ENCODE measurements at regions not wholly inside any gene's neighbourhood (a gene's known extent, or its start where the extent isn't known, plus 50 kb on each side); places are given as distances from the start of the nearest gene placed in this dataset.

- H3K9me3 ChIP-seq (ENCODE audit: insufficient read depth, low read length) = no peaks in the 10 kb centered on the region
- no peaks in the 10 kb centered on the region for H3K9me2 ChIP-seq (replicated peaks; ENCODE audit: insufficient read depth, low read length)
- no peak overlapping the region for H3K4me2 ChIP-seq (ENCODE audit: low read depth, low read length, poor library complexity, severe bottlenecking)
- no peaks in the 10 kb centered on the region for H3K79me2 ChIP-seq (ENCODE audit: insufficient read depth, low read length)
- H3K36me3 ChIP-seq (ENCODE audit: low read length) = no peaks in the 10 kb centered on the region
- no peak overlapping the region for H2AFZ ChIP-seq (ENCODE audit: low read depth, low read length, severe bottlenecking)
- H3F3A ChIP-seq (ENCODE audit: insufficient read depth) = no peaks in the 10 kb centered on the region
- TF ChIP-seq EZH2phosphoT487 (conservative IDR thresholded peaks at IDR 0.05; ENCODE audit: low read length) = no peak
- TF ChIP-seq, protein P1, sequence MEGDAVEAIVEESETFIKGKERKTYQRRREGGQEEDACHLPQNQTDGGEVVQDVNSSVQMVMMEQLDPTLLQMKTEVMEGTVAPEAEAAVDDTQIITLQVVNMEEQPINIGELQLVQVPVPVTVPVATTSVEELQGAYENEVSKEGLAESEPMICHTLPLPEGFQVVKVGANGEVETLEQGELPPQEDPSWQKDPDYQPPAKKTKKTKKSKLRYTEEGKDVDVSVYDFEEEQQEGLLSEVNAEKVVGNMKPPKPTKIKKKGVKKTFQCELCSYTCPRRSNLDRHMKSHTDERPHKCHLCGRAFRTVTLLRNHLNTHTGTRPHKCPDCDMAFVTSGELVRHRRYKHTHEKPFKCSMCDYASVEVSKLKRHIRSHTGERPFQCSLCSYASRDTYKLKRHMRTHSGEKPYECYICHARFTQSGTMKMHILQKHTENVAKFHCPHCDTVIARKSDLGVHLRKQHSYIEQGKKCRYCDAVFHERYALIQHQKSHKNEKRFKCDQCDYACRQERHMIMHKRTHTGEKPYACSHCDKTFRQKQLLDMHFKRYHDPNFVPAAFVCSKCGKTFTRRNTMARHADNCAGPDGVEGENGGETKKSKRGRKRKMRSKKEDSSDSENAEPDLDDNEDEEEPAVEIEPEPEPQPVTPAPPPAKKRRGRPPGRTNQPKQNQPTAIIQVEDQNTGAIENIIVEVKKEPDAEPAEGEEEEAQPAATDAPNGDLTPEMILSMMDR (IDR thresholded peaks at IDR 0.05; ENCODE audit: insufficient read depth, low read length, poor library complexity, severe bottlenecking) = no peak
- H4K20me1 ChIP-seq (ENCODE audit: low read depth, low read length) = no peaks in the 10 kb centered on the region
- H3K4me3 ChIP-seq (ENCODE audit: insufficient read depth, low read length, poor library complexity, severe bottlenecking) = no peak overlapping the region
- no peaks in the 10 kb centered on the region for H3K27me3 ChIP-seq (ENCODE audit: low read length)
- H3K27ac ChIP-seq (ENCODE audit: low read depth, low read length) = no peak overlapping the region
- H3K9ac ChIP-seq (ENCODE audit: low read length) = no peak overlapping the region
Observed at GRCh38 chr7:52715701-52716100, 319.7 kb upstream of the POM121L12 start.

DNA sequence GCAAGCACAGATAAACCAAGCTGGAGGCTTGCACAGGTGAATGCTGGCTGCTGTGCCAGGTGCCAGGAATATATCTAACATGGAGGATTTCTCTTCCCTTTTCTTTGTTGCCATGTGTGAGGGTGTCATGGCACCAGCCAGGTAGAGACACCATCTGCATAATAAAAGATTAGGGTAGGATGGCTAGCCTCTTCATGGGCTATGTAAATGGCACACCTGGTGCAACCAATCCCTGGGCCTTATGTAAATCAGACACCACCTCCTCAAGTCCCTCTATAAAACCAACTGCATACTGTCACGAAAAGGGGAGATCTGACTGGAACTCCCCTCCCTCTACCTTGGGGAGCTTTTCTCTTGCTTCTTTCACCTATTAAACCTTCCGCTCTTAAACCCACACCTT, 322.5 kb upstream of the POM121L12 start:
- Histone ChIP-seq H3K27ac (ENCODE audit: low read depth, low read length) (no peak overlapping the region), H3F3A (ENCODE audit: insufficient read depth) (no peaks in the 10 kb centered on the region)

GRCh38 chr7:52711951-52712350, 323.5 kb upstream of the POM121L12 start:
- no peak overlapping the region for H3K4me2 ChIP-seq (ENCODE audit: low read depth, low read length, poor library complexity, severe bottlenecking)
- H3K27me3 ChIP-seq (ENCODE audit: low read length) = no peaks in the 10 kb centered on the region
- H3K9me3 ChIP-seq (ENCODE audit: insufficient read depth, low read length) = no peaks in the 10 kb centered on the region
- no peaks in the 10 kb centered on the region for H3K36me3 ChIP-seq (ENCODE audit: low read length)
- TF ChIP-seq EZH2phosphoT487 (conservative IDR thresholded peaks at IDR 0.05; ENCODE audit: low read length) = no peak
- TF ChIP-seq, protein P1 (IDR thresholded peaks at IDR 0.05; ENCODE audit: insufficient read depth, low read length, poor library complexity, severe bottlenecking) = no peak
- no peak overlapping the region for H3K4me3 ChIP-seq (ENCODE audit: insufficient read depth, low read length, poor library complexity, severe bottlenecking)
- no peak overlapping the region for H3K9ac ChIP-seq (ENCODE audit: low read length)
- no peaks in the 10 kb centered on the region for H4K20me1 ChIP-seq (ENCODE audit: low read depth, low read length)
- no peak overlapping the region for H2AFZ ChIP-seq (ENCODE audit: low read depth, low read length, severe bottlenecking)
- H3K79me2 ChIP-seq (ENCODE audit: insufficient read depth, low read length) = no peaks in the 10 kb centered on the region
- no peaks in the 10 kb centered on the region for H3F3A ChIP-seq (ENCODE audit: insufficient read depth)
- H3K27ac ChIP-seq (ENCODE audit: low read depth, low read length) = no peak overlapping the region
- no peaks in the 10 kb centered on the region for H3K9me2 ChIP-seq (replicated peaks; ENCODE audit: insufficient read depth, low read length)

More for the DNA sequence above, 322.5 kb upstream of the POM121L12 start:
- H3K9ac ChIP-seq (ENCODE audit: low read length) = no peak overlapping the region
- no peak overlapping the region for H3K4me3 ChIP-seq (ENCODE audit: insufficient read depth, low read length, poor library complexity, severe bottlenecking)
- no peaks in the 10 kb centered on the region for H3K27me3 ChIP-seq (ENCODE audit: low read length)
- TF ChIP-seq EZH2phosphoT487 (conservative IDR thresholded peaks at IDR 0.05; ENCODE audit: low read length) = no peak
- TF ChIP-seq, protein P1 (IDR thresholded peaks at IDR 0.05; ENCODE audit: insufficient read depth, low read length, poor library complexity, severe bottlenecking) = no peak
- H3K9me3 ChIP-seq (ENCODE audit: insufficient read depth, low read length) = no peaks in the 10 kb centered on the region
- no peak overlapping the region for H3K4me2 ChIP-seq (ENCODE audit: low read depth, low read length, poor library complexity, severe bottlenecking)
- H2AFZ ChIP-seq (ENCODE audit: low read depth, low read length, severe bottlenecking) = no peak overlapping the region
- H3K9me2 ChIP-seq (replicated peaks; ENCODE audit: insufficient read depth, low read length) = no peaks in the 10 kb centered on the region
- H3K36me3 ChIP-seq (ENCODE audit: low read length) = no peaks in the 10 kb centered on the region
- H3K79me2 ChIP-seq (ENCODE audit: insufficient read depth, low read length) = no peaks in the 10 kb centered on the region
- no peaks in the 10 kb centered on the region for H4K20me1 ChIP-seq (ENCODE audit: low read depth, low read length)
